CD4-positive, alpha-beta T cell (primary cell): ENCODE measurements at regions not wholly inside any gene's neighbourhood (a gene's known extent, or its start where the extent isn't known, plus 50 kb on each side); places are given as distances from the start of the nearest gene placed in this dataset.

ENCODE experiments used
- ATAC-seq: fragments of 200-7000 bp; cut with Tn5 transposase; one replicate; pipeline ENCODE4 v1.10.0; 2022; ENCODE audit warnings: mild to moderate bottlenecking; ENCODE audit not compliant: poor library complexity
- CTCF ChIA-PET: fragments of 350-600 bp; sonication (Branson Sonifier 250); formaldehyde crosslinking; loops from one replicate; lab custom pipeline; 2021; ENCODE audit warnings: antibody characterized with exemption, inconsistent platforms; lab: Charles Lee
- POLR2A ChIA-PET: fragments of 350-600 bp; sonication (Branson Sonifier 250); formaldehyde crosslinking; loops from one replicate; lab custom pipeline; 2021; ENCODE audit warnings: antibody characterized with exemption, inconsistent platforms; lab: Charles Lee
- DNase-seq, 14 experiments: peaks; one replicate each; pipeline ENCODE4 v3.0.0-alpha.2; 2013 to 2020; ENCODE audit warnings: mixed read lengths in 2 of 14
- H3K27ac ChIP-seq, 2 donors: one replicate each; pipeline versions ENCODE4 v1.5.1 to v1.7.0; 2013; ENCODE audit warnings: low read length in 2 of 2, low read depth in 1 of 2, mild to moderate bottlenecking in 1 of 2
- H3K27me3 ChIP-seq, 2 experiments: 1 replicate in 1 of 2; 2 replicates in 1 of 2; pipeline versions ENCODE4 v1.6.1 to v1.7.0; 2013; ENCODE audit warnings: low read length in 2 of 2, control low read depth in 1 of 2, mild to moderate bottlenecking in 1 of 2, moderate library complexity in 1 of 2; ENCODE audit not compliant: insufficient read depth in 2 of 2, control insufficient read depth in 1 of 2
- H3K36me3 ChIP-seq: one replicate; pipeline ENCODE4 v1.6.1; 2013; ENCODE audit warnings: low read length, control low read depth; ENCODE audit not compliant: insufficient read depth
- H3K4me1 ChIP-seq: one replicate; pipeline ENCODE4 v1.6.1; 2013; ENCODE audit warnings: low read length, control low read depth; ENCODE audit not compliant: insufficient read depth
- H3K4me3 ChIP-seq: one replicate; pipeline ENCODE4 v1.5.1; 2013; ENCODE audit warnings: mild to moderate bottlenecking, low read length, moderate library complexity
- H3K9me3 ChIP-seq, 2 experiments: 1 replicate in 1 of 2; 2 replicates in 1 of 2; pipeline versions ENCODE4 v1.6.1 to v1.7.0; 2013; ENCODE audit warnings: low read length in 2 of 2, mild to moderate bottlenecking in 2 of 2, control low read depth in 1 of 2, moderate library complexity in 1 of 2; ENCODE audit not compliant: control insufficient read depth in 1 of 2, insufficient read depth in 1 of 2
- H3K27ac Mint-ChIP-seq: one replicate; pipeline ENCODE4 v1.8.0; 2020; ENCODE audit warnings: mixed read lengths
- H3K27me3 Mint-ChIP-seq: one replicate; pipeline ENCODE4 v1.8.0; 2021; ENCODE audit warnings: mixed read lengths
- H3K36me3 Mint-ChIP-seq: one replicate; pipeline ENCODE4 v1.8.0; 2021; ENCODE audit warnings: low read depth, mixed read lengths
- H3K4me1 Mint-ChIP-seq: one replicate; pipeline ENCODE4 v1.8.0; 2021; ENCODE audit warnings: low read depth, mixed read lengths
- H3K4me3 Mint-ChIP-seq: one replicate; pipeline ENCODE4 v1.8.0; 2020; ENCODE audit warnings: mild to moderate bottlenecking, mixed read lengths
- H3K9me3 Mint-ChIP-seq: one replicate; pipeline ENCODE4 v1.8.0; 2020; ENCODE audit warnings: mixed read lengths
- CTCF ChIP-seq: fragments of 200-600 bp; IDR thresholded peaks from one replicate; pipeline ENCODE4 v1.8.0; 2022; ENCODE audit warnings: antibody characterized with exemption, mild to moderate bottlenecking
- intact Hi-C, 2 experiments: fragments of 100-400 bp; cut with DNase I in 1 of 2; cut with micrococcal nuclease in 1 of 2; formaldehyde crosslinking; loops; one replicate each; pipeline versions ENCODE4 v1.15.1 to v1.9.0; 2023 to 2025; cut with DNase I, micrococcal nuclease

DNA sequence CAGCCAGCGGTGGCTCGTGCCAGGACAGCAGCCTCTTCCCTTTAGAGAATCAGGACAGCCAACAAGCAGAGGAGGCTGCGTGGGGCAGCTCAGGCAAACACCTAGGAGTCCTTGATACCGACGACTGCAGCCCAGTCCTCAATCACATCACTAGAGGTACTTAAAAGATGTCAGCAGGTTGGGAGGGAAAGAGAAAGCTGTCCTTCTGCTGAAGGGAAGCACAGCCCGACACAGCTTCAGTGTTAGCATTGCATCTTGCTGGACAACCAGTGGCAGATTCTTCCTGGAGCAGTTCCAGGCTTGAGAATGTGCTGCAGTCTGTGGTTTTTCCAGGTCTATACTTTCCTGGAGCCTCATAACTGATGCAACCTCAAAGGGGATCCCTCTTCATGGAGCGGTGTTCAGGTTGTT, 230.5 kb downstream of the SYK start:
- Mint-ChIP-seq H3K9me3 (no peaks in the 10 kb centered on the region), H3K27me3 (peaks cover 32% of the 10 kb centered on the region), H3K4me1 (peaks cover 2% of the 10 kb centered on the region), H3K27ac (no peak overlapping the region), H3K36me3 (no peaks in the 10 kb centered on the region), H3K4me3 (no peak overlapping the region)
- ATAC-seq (no peak), DNase-seq (no peak)
- ChIA-PET CTCF (no interaction called here), POLR2A (no interaction called here)
- Histone ChIP-seq H3K27me3 (peaks cover 0 to 11% of the 10 kb centered on the region in 2 experiments), H3K4me3 (no peak overlapping the region), H3K36me3 (no peaks in the 10 kb centered on the region), H3K9me3 (peaks cover 0 to 6% of the 10 kb centered on the region in 2 experiments), H3K4me1 (peaks cover 6% of the 10 kb centered on the region), H3K27ac (no peak overlapping the region)
- no peak for TF ChIP-seq CTCF
- intact Hi-C loops, result loop anchor here in 1 of 2 experiments (10.0 kb wide), 1 partner anchor 223 kb away; no protein-coding TSS in a partner anchor

DNA sequence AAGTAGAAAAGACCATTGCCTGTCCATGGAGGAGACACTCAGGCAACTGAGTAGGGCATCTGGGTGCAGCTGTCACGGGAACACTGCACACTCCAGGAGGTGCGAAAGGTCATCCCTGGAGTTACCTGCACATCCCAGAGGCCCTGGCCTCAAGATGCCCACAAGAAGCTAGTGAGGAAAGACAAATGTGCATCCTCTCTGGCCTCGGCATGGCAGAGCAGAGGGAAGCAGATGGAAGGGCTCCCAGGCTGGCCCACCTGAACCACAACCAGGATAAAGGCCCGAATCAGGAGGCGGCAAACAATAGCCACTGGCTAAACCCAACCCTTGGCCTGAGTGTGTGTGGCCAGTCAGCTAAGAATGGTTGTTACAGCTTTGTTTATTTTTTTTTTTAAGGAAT, 231.7 kb downstream of the SYK start:
- H3K4me3 Mint-ChIP-seq, result no peak overlapping the region
- POLR2A ChIA-PET, result no interaction called here
- peaks cover 10% of the 10 kb centered on the region for H3K4me1 Mint-ChIP-seq
- Histone ChIP-seq H3K27ac (no peak overlapping the region), H3K27me3 (peaks cover 0 to 11% of the 10 kb centered on the region in 2 experiments), H3K4me3 (no peak overlapping the region), H3K4me1 (peaks cover 15% of the 10 kb centered on the region), H3K9me3 (peaks cover 0 to 5% of the 10 kb centered on the region in 2 experiments), H3K36me3 (no peaks in the 10 kb centered on the region)
- no peak for DNase-seq
- intact Hi-C loops, result loop anchor here (1.0 to 10.0 kb wide), 2 partner anchors 222 to 392 kb away; no protein-coding TSS in a partner anchor
- no peak for TF ChIP-seq CTCF
- H3K27me3 Mint-ChIP-seq, result peaks cover 40% of the 10 kb centered on the region
- ATAC-seq, result no peak
- no peaks in the 10 kb centered on the region for H3K36me3 Mint-ChIP-seq
- CTCF ChIA-PET, result interaction anchor here (0.6 to 1.4 kb wide), 5 partner anchors 17 to 694 kb away, joined by 3 to 13 read pairs (median 4); no protein-coding TSS in a partner anchor
- no peak overlapping the region for H3K27ac Mint-ChIP-seq
- H3K9me3 Mint-ChIP-seq, result no peaks in the 10 kb centered on the region

DNA sequence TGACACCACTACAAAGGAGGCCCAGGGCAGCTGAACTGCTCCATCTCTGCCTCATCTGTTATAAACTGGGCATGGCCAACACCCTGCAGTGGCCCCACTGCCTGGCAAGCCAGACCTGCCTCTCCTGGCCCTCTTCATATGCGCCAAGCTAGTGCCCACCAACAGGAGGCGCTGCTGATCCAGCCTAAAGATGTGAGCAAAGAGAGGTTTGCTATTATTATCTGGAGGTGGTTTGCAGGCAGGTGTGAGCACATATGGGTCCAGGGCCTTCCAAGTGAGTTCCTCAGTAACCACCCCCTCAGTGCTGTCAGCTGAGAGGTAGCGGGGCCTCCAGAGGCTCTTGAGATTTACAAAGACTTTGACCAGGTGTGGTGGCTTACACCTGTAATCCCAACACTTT, 232.2 kb downstream of the SYK start:
- H3K27ac Mint-ChIP-seq, result no peak overlapping the region

More for the DNA sequence above, 232.2 kb downstream of the SYK start:
- Mint-ChIP-seq H3K9me3 (no peaks in the 10 kb centered on the region), H3K27me3 (peaks cover 40% of the 10 kb centered on the region), H3K36me3 (no peaks in the 10 kb centered on the region), H3K4me3 (no peak overlapping the region), H3K4me1 (peaks cover 10% of the 10 kb centered on the region)
- peak; percentile 34 for TF ChIP-seq CTCF
- H3K4me1 ChIP-seq, result peaks cover 15% of the 10 kb centered on the region
- H3K27me3 ChIP-seq, result peaks cover 0 to 11% of the 10 kb centered on the region in 2 experiments
- DNase-seq (peak; percentile 34 to 75 (median 54)), ATAC-seq (no peak)
- POLR2A ChIA-PET, result no interaction called here
- no peaks in the 10 kb centered on the region for H3K36me3 ChIP-seq
- H3K27ac ChIP-seq, result no peak overlapping the region
- no peak overlapping the region for H3K4me3 ChIP-seq
- peaks cover 0 to under 1% of the 10 kb centered on the region in 2 experiments for H3K9me3 ChIP-seq
- intact Hi-C loops, result loop anchor here (1.0 to 10.0 kb wide), 2 partner anchors 221 to 392 kb away; no protein-coding TSS in a partner anchor
- CTCF ChIA-PET, result interaction anchor here (0.6 to 1.4 kb wide), 5 partner anchors 16 to 693 kb away, joined by 3 to 13 read pairs (median 4); no protein-coding TSS in a partner anchor
